Smooth muscle cell (in vitro differentiated cells): ENCODE measurements at regions not wholly inside any gene's neighbourhood (a gene's known extent, or its start where the extent isn't known, plus 50 kb on each side); places are given as distances from the start of the nearest gene placed in this dataset.

ENCODE experiments used
- DNase-seq: peaks from one replicate; lab custom pipeline; 2025; ENCODE audit not compliant: unreplicated experiment; lab: John Stamatoyannopoulos, UW
- H2AFZ ChIP-seq: fragments of 200-600 bp; sonication (generic); 2 replicates; pipeline ENCODE4 v1.6.0; 2016; ENCODE audit warnings: antibody characterized with exemption, low read depth, mild to moderate bottlenecking
- H3F3A ChIP-seq: fragments of 200-600 bp; sonication (generic); 2 replicates; pipeline ENCODE4 v1.6.0; 2017; ENCODE audit warnings: antibody characterized with exemption, low read depth
- H3K27ac ChIP-seq: fragments of 200-600 bp; sonication (generic); 2 replicates; pipeline ENCODE4 v1.5.1; 2016; ENCODE audit warnings: low read depth, mild to moderate bottlenecking
- H3K27me3 ChIP-seq: fragments of 200-600 bp; sonication (generic); 2 replicates; pipeline ENCODE4 v1.6.1; 2016; ENCODE audit warnings: low read depth, mild to moderate bottlenecking
- H3K36me3 ChIP-seq: fragments of 200-600 bp; sonication (generic); 2 replicates; pipeline ENCODE4 v1.5.1; 2016; ENCODE audit warnings: low read depth
- H3K4me1 ChIP-seq: fragments of 200-600 bp; sonication (generic); 2 replicates; pipeline ENCODE4 v1.5.1; 2016; ENCODE audit warnings: low read depth
- H3K4me2 ChIP-seq: fragments of 200-600 bp; sonication (generic); 2 replicates; pipeline ENCODE4 v1.6.0; 2016; ENCODE audit warnings: mild to moderate bottlenecking
- H3K4me3 ChIP-seq: fragments of 200-600 bp; sonication (generic); 2 replicates; pipeline ENCODE4 v1.5.1; 2016; ENCODE audit warnings: mild to moderate bottlenecking
- H3K79me2 ChIP-seq: fragments of 200-600 bp; sonication (generic); 2 replicates; pipeline ENCODE4 v1.6.0; 2016; ENCODE audit warnings: low read depth, mild to moderate bottlenecking
- H3K9ac ChIP-seq: fragments of 200-600 bp; sonication (generic); 2 replicates; pipeline ENCODE4 v1.6.0; 2016; ENCODE audit warnings: low read depth
- H3K9me3 ChIP-seq: fragments of 200-600 bp; sonication (generic); replicated peaks from 2 replicates; pipeline ENCODE4 v1.5.1; 2016; ENCODE audit warnings: low read depth
- H4K20me1 ChIP-seq: fragments of 200-600 bp; sonication (generic); 2 replicates; pipeline ENCODE4 v1.6.0; 2016; ENCODE audit warnings: low read depth
- CTCF ChIP-seq: fragments of 200-600 bp; sonication (generic); IDR thresholded peaks from 2 replicates; pipeline ENCODE4 v1.5.1; 2017; ENCODE audit warnings: borderline replicate concordance, mild to moderate bottlenecking, antibody characterized with exemption; ENCODE audit not compliant: insufficient read depth, poor library complexity, severe bottlenecking
- WGBS: methylation state at CpG from one replicate; pipeline ENCODE4 v1.1.7; 2016; ENCODE audit warnings: low lambda C conversion rate; 5-methylcytosine and 5-hydroxymethylcytosine counted together

DNA sequence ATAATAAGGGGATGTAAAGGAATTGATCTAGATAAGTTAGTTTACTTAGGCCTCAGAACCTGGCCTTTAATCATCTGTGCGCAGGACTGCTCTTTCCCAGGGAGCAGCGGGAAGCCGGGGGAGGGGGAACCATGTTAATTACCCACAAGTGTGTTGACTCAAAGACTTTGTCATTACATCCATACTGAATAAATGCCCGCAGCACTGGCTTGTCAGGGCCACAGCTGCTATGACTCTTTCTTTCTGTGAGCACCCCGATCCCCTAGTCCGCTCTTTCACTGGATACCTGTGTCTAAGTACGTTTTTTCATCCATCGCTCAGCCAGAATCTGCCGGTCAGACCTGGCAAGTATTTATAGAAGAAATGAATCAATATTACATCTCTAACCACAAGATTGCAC is 249.3 kb upstream of the DMRT1 start:
- no peak overlapping the region for H2AFZ ChIP-seq
- no peaks in the 10 kb centered on the region for H3K4me1 ChIP-seq
- H3K9me3 ChIP-seq: no peaks in the 10 kb centered on the region
- H3K27ac ChIP-seq: no peak overlapping the region
- no peak for DNase-seq
- no peaks in the 10 kb centered on the region for H4K20me1 ChIP-seq
- H3K4me2 ChIP-seq: no peak overlapping the region
- no peak overlapping the region for H3K9ac ChIP-seq
- 81% methylated on average over 9 of the region's 9 CpGs for WGBS
- TF ChIP-seq CTCF: no peak
- H3K79me2 ChIP-seq: no peaks in the 10 kb centered on the region
- H3K4me3 ChIP-seq: no peak overlapping the region
- H3F3A ChIP-seq: no peaks in the 10 kb centered on the region
- H3K27me3 ChIP-seq: no peaks in the 10 kb centered on the region
- H3K36me3 ChIP-seq: no peaks in the 10 kb centered on the region

DNA sequence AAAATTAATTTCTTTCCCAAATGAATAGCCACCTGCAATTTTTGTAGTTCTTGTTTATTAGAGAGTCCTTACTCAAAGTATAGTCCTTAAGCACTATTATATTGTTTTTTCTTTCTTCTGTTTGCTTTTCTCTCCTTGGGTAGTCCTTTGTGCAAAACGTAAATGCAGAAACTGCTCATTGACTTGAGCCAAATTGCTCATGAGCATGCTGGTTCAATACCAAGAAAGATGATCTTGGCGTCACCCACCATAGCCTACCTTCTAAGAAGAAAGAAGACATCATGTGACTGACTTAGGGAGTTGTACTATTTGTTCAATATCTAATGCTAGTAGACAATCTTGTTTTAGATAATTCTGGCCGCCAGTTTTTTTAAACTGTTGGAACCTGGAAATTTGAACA is 248.8 kb upstream of the DMRT1 start:
- Histone ChIP-seq H3K9me3 (no peaks in the 10 kb centered on the region), H4K20me1 (no peaks in the 10 kb centered on the region), H3K36me3 (no peaks in the 10 kb centered on the region), H3F3A (no peaks in the 10 kb centered on the region), H3K4me2 (no peak overlapping the region), H3K4me1 (no peaks in the 10 kb centered on the region), H3K4me3 (no peak overlapping the region), H3K27me3 (no peaks in the 10 kb centered on the region), H3K79me2 (no peaks in the 10 kb centered on the region), H3K27ac (no peak overlapping the region), H2AFZ (no peak overlapping the region), H3K9ac (no peak overlapping the region)
- no peak for DNase-seq
- TF ChIP-seq CTCF: no peak
- WGBS: 92% methylated on average over 3 of the region's 3 CpGs

DNA sequence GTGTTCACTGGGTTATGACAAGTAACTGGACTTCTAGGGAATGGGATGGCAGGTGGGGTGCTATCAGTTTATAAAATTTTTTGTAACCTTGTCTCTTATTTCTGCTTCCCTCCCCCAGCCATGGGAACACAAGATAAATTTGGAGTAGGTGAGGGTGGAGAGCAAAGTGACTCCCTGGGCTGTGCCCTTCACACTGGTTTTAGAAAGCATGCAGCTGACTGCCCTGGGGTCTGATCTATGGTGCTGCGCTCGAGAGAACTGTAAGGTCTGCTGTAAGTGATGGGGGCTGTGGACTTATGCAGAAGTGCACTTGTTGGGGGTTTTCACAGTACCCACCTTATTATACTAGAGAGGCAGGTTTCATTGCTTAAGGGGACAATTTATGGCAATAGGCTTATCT is 247.7 kb upstream of the DMRT1 start:
- Histone ChIP-seq H3F3A (no peaks in the 10 kb centered on the region), H3K9me3 (no peaks in the 10 kb centered on the region), H3K27me3 (no peaks in the 10 kb centered on the region), H3K79me2 (no peaks in the 10 kb centered on the region), H3K4me2 (no peak overlapping the region), H4K20me1 (no peaks in the 10 kb centered on the region), H2AFZ (no peak overlapping the region), H3K4me3 (no peak overlapping the region), H3K9ac (no peak overlapping the region), H3K36me3 (no peaks in the 10 kb centered on the region), H3K4me1 (no peaks in the 10 kb centered on the region), H3K27ac (no peak overlapping the region)
- DNase-seq: no peak
- no peak for TF ChIP-seq CTCF
- 78% methylated on average over 2 of the region's 2 CpGs for WGBS

GRCh38 chr9:596703-597102 is 244.8 kb upstream of the DMRT1 start:
- H3K9ac ChIP-seq: no peak overlapping the region
- no peak for TF ChIP-seq CTCF
- H2AFZ ChIP-seq: no peak overlapping the region
- no peaks in the 10 kb centered on the region for H3K79me2 ChIP-seq
- H3K27ac ChIP-seq: no peak overlapping the region
- H3K4me1 ChIP-seq: no peaks in the 10 kb centered on the region
- WGBS: 93% methylated on average over 2 of the region's 2 CpGs
- DNase-seq: no peak
- H3K36me3 ChIP-seq: no peaks in the 10 kb centered on the region
- H3K9me3 ChIP-seq: no peaks in the 10 kb centered on the region
- no peaks in the 10 kb centered on the region for H4K20me1 ChIP-seq
- H3K27me3 ChIP-seq: no peaks in the 10 kb centered on the region
- no peak overlapping the region for H3K4me3 ChIP-seq
- no peak overlapping the region for H3K4me2 ChIP-seq
- H3F3A ChIP-seq: no peaks in the 10 kb centered on the region
